ENCODE measurements at regions not wholly inside any gene's neighbourhood (a gene's known extent, or its start where the extent isn't known, plus 50 kb on each side); places are given as distances from the start of the nearest gene placed in this dataset.
A peak's percentile ranks its signal among the peaks of the same experiment; 100 is the strongest.
"Not testable (repeated sequence)": the region's sequence is repeated elsewhere in the genome, so short reads cannot be mapped to it uniquely, and the experiment has no call there.

DNA sequence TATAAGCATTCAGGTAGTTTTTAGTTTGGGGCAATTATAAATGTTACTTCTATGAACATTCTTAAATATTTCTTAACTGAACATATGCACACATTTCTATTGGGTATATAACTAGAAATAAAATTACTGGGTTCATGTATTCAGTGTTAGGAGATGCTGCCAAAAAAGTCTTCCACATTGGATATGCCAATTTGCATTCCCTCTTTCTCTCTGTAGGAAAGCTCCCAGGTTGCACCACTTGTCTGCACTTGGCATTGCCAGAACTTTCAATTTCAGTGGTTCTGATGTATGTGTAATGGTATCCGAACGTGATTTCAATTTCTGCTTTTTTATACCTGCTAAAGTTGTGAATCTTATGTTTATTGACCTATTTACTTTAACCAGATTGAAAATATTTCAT lies 972.1 kb upstream of the PRR20A start:
- no peaks in the 10 kb centered on the region for H3K27me3 ChIP-seq (replicated peaks in 1 of 7)
- WGBS, 5 donors = 75 to 89% (median 84%) methylated on average over 2 of the region's 2 CpGs
- H3K4me1 ChIP-seq = no peaks in the 10 kb centered on the region
- H3K27ac ChIP-seq = no peak overlapping the region
- H3K36me3 ChIP-seq = no peaks in the 10 kb centered on the region
- H3K4me3 ChIP-seq = no peak overlapping the region
- intact Hi-C loops (cut with DNase I; ENCODE audit: low total_unique reads) = no loop called here
- peaks cover 0 to 25% (median 13%) of the 10 kb centered on the region in 8 donors for H3K9me3 ChIP-seq
- DNase-seq = no peak
- no peak for TF ChIP-seq POLR2AphosphoS5 (IDR thresholded peaks at IDR 0.05)
- TF ChIP-seq, protein P1, sequence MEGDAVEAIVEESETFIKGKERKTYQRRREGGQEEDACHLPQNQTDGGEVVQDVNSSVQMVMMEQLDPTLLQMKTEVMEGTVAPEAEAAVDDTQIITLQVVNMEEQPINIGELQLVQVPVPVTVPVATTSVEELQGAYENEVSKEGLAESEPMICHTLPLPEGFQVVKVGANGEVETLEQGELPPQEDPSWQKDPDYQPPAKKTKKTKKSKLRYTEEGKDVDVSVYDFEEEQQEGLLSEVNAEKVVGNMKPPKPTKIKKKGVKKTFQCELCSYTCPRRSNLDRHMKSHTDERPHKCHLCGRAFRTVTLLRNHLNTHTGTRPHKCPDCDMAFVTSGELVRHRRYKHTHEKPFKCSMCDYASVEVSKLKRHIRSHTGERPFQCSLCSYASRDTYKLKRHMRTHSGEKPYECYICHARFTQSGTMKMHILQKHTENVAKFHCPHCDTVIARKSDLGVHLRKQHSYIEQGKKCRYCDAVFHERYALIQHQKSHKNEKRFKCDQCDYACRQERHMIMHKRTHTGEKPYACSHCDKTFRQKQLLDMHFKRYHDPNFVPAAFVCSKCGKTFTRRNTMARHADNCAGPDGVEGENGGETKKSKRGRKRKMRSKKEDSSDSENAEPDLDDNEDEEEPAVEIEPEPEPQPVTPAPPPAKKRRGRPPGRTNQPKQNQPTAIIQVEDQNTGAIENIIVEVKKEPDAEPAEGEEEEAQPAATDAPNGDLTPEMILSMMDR (IDR thresholded peaks at IDR 0.05 in 8 of 11, conservative IDR thresholded peaks at IDR 0.05 in 3 of 11) = no peak

DNA sequence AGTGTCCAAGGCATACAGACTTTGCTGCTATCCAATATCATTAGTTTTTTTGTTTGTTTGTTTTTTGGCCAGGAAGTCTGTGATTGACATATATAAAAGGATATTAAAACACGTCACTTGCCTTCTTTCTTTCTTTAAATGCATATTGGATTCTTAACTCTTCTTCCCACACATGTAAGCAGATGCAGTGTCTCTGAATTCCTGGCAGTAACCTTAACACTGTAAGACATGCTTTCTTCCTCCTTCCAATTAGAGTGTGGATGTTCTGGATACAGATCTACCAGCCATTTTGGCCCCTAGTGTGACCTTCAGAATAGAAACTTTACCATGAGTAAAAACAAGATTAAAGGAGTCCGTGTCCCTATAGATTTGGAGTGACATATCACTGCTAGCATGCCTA lies 967.4 kb upstream of the PRR20A start:
- intact Hi-C loops (cut with DNase I; ENCODE audit: low total_unique reads) = no loop called here
- no peaks in the 10 kb centered on the region for H3K4me1 ChIP-seq
- TF ChIP-seq, protein P1 (IDR thresholded peaks at IDR 0.05 in 8 of 11, conservative IDR thresholded peaks at IDR 0.05 in 3 of 11) = no peak
- TF ChIP-seq POLR2AphosphoS5 (IDR thresholded peaks at IDR 0.05) = no peak
- TF ChIP-seq POLR2A (IDR thresholded peaks at IDR 0.05) = no peak

DNA sequence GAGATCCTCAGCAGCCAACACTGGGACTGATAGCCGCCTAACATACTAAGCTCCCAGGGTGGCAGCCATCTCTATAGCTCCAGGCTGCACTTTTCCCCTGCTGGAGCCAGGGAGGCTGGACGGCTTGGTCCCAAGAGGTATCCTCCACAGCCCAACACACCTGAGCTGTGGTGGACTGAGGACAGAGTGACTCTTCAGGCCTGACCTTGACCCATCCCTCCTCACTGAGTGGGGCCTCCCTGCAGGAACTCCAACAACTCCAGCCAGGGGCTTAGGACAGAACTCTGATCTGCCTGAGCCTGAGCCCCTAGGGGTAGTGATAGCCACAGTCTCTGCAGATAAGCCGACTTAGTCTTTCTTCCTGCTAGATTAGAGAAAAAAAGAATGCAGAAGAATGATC lies 958.1 kb upstream of the PRR20A start:
- Histone ChIP-seq H3K36me3 (no peaks in the 10 kb centered on the region), H3K4me1 (no peaks in the 10 kb centered on the region), H3K27me3 (replicated peaks in 1 of 7) (no peaks in the 10 kb centered on the region), H3K4me3 (no peak overlapping the region), H3K9me3 (peaks cover 0 to 56% (median 42%) of the 10 kb centered on the region in 8 donors), H3K27ac (no peak overlapping the region)
- DNase-seq = no peak
- WGBS, 5 donors = 82 to 92% (median 91%) methylated on average over 3 of the region's 3 CpGs
- intact Hi-C loops (cut with DNase I; ENCODE audit: low total_unique reads) = no loop called here
- TF ChIP-seq POLR2AphosphoS5 (IDR thresholded peaks at IDR 0.05) (no peak), POLR2A (IDR thresholded peaks at IDR 0.05) (no peak)
- TF ChIP-seq, protein P1 (IDR thresholded peaks at IDR 0.05 in 8 of 11, conservative IDR thresholded peaks at IDR 0.05 in 3 of 11) = no peak

More for the DNA sequence above, 967.4 kb upstream of the PRR20A start:
- no peak overlapping the region for H3K27ac ChIP-seq
- no peak overlapping the region for H3K4me3 ChIP-seq
- peaks cover 0 to 26% (median 2%) of the 10 kb centered on the region in 8 donors for H3K9me3 ChIP-seq
- H3K27me3 ChIP-seq (replicated peaks in 1 of 7) = no peaks in the 10 kb centered on the region
- H3K36me3 ChIP-seq = no peaks in the 10 kb centered on the region
- 45 to 62% (median 57%) methylated on average over 2 of the region's 2 CpGs for WGBS, 5 donors
- no peak for DNase-seq

DNA sequence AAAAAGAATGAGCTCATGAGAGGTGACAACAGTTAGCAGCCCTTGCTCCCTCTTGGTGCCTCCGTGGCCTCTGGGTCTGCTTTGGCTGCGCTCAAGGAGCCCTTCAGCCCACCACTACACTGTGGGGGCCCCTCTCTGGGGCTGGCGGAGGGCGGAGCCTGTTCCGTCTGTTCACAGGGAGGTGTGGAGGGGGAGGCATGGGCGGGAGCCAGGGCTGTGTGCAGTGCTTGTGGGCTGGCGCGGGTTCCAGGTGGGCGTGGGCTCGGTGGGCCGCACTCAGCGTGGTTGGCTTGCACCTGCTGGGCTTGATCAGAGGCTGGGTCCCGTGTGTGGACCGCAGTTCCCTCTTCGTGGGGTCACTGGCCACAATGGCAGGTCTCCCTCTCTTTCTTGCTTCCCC lies 953.4 kb upstream of the PRR20A start:
- WGBS, 5 donors = 88 to 96% (median 93%) methylated on average over 14 to 15 of the region's 15 CpGs
- no peaks in the 10 kb centered on the region for H3K4me1 ChIP-seq
- H3K27me3 ChIP-seq (replicated peaks in 1 of 7) = no peaks in the 10 kb centered on the region
- peaks cover 0 to 71% (median 26%) of the 10 kb centered on the region in 8 donors for H3K9me3 ChIP-seq
- intact Hi-C loops (cut with DNase I; ENCODE audit: low total_unique reads) = no loop called here
- H3K27ac ChIP-seq = no peak overlapping the region
- peak; percentile 69 for DNase-seq
- H3K4me3 ChIP-seq = no peak overlapping the region
- H3K36me3 ChIP-seq = no peaks in the 10 kb centered on the region
- TF ChIP-seq POLR2A (IDR thresholded peaks at IDR 0.05) (no peak), POLR2AphosphoS5 (IDR thresholded peaks at IDR 0.05) (no peak)
- TF ChIP-seq, protein P1 (IDR thresholded peaks at IDR 0.05 in 8 of 11, conservative IDR thresholded peaks at IDR 0.05 in 3 of 11) = no peak

DNA sequence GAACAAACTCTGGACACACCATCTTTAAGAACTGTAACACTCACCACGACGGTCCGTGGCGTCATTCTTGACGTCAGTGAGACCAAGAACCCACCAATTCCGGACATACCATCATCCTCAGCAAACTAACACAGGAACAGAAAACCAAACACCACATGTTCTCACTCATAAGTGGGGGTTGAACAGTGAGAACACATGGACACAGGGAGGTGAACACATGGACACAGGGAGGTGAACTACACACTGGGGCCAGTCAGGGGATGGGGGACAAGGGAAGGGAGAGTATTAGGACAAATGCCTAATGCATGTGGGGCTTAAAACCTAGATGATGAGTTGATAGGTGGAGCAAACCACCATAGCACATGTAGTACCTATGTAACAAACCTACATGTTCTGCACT lies 952.1 kb upstream of the PRR20A start:
- intact Hi-C loops (cut with DNase I; ENCODE audit: low total_unique reads) = not testable (repeated sequence)
- 87 to 96% (median 90%) methylated on average over 6 of the region's 6 CpGs for WGBS, 5 donors
- H3K9me3 ChIP-seq = peaks cover 0 to 59% (median 17%) of the 10 kb centered on the region in 8 donors

More for the DNA sequence above, 952.1 kb upstream of the PRR20A start:
- H3K27me3 ChIP-seq (replicated peaks in 1 of 7); H3K4me3 ChIP-seq; DNase-seq; H3K36me3 ChIP-seq; H3K4me1 ChIP-seq; H3K27ac ChIP-seq: not testable (repeated sequence)

Data from spleen (tissue), 11 donors.